Testis (tissue), 2 donors: ENCODE measurements at regions not wholly inside any gene's neighbourhood (a gene's known extent, or its start where the extent isn't known, plus 50 kb on each side); places are given as distances from the start of the nearest gene placed in this dataset.

Source experiments
- CTCF ChIP-seq, 3 experiments: fragments of 450-650 bp in 2 of 3; fragments of 200-600 bp in 1 of 3; sonication (generic) in 1 of 3; IDR thresholded peaks; one replicate each; pipeline ENCODE4 v1.5.1; 2016 to 2019; ENCODE audit warnings: antibody characterized with exemption in 3 of 3, mild to moderate bottlenecking in 2 of 3, moderate library complexity in 1 of 3
- POLR2A ChIP-seq: fragments of 450-650 bp; IDR thresholded peaks from one replicate; pipeline ENCODE4 v1.6.1; 2017; ENCODE audit warnings: antibody characterized with exemption, mild to moderate bottlenecking, moderate library complexity

- TF ChIP-seq CTCF (IDR thresholded peaks at IDR 0.05) (no peak), POLR2A (no peak)
Measured at GRCh38 chr6:132919045-132919860, 104.9 kb downstream of the RPS12 start.
